ENCODE measurements at regions not wholly inside any gene's neighbourhood (a gene's known extent, or its start where the extent isn't known, plus 50 kb on each side); places are given as distances from the start of the nearest gene placed in this dataset.

DNA sequence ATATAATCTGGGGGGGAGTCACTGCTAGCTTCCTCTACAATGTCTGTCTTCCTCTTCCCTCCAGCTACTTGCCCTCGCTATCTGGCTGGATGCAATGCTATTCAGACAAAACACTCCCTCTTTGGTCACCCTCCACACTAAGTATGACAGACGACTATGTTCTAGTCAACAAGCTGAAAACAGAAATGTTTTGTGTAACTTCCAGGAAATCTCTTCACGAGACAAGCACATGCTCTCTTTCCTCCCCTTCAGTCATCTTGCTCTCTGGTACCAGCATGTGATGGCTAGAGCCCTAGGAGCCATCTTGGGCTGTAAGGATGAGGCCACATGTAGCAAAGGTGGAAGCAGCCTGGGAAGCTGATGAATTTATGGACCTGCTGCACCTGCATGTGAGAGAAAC is 151.3 kb downstream of the ARRDC4 start:
- TF ChIP-seq, protein P1, sequence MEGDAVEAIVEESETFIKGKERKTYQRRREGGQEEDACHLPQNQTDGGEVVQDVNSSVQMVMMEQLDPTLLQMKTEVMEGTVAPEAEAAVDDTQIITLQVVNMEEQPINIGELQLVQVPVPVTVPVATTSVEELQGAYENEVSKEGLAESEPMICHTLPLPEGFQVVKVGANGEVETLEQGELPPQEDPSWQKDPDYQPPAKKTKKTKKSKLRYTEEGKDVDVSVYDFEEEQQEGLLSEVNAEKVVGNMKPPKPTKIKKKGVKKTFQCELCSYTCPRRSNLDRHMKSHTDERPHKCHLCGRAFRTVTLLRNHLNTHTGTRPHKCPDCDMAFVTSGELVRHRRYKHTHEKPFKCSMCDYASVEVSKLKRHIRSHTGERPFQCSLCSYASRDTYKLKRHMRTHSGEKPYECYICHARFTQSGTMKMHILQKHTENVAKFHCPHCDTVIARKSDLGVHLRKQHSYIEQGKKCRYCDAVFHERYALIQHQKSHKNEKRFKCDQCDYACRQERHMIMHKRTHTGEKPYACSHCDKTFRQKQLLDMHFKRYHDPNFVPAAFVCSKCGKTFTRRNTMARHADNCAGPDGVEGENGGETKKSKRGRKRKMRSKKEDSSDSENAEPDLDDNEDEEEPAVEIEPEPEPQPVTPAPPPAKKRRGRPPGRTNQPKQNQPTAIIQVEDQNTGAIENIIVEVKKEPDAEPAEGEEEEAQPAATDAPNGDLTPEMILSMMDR (IDR thresholded peaks at IDR 0.05) = no peak
- TF ChIP-seq POLR2A (IDR thresholded peaks at IDR 0.05) = no peak
